SU-DHL-6 (cell line): ENCODE measurements at regions not wholly inside any gene's neighbourhood (a gene's known extent, or its start where the extent isn't known, plus 50 kb on each side); places are given as distances from the start of the nearest gene placed in this dataset.
"Not testable (repeated sequence)": the region's sequence is repeated elsewhere in the genome, so short reads cannot be mapped to it uniquely, and the experiment has no call there.

Source experiments
- H2AFZ ChIP-seq: fragments of 200-600 bp; sonication (generic); 2 replicates; pipeline ENCODE4 v1.6.1; 2014; ENCODE audit warnings: low read depth, mild to moderate bottlenecking, moderate library complexity, mixed read lengths, antibody characterized with exemption, low read length; ENCODE audit not compliant: severe bottlenecking
- H3F3A ChIP-seq: fragments of 200-600 bp; shearing (Covaris generic); 2 replicates; pipeline ENCODE4 v1.6.0; 2016; ENCODE audit warnings: antibody characterized with exemption, mild to moderate bottlenecking; ENCODE audit not compliant: insufficient read depth
- H3K27ac ChIP-seq: fragments of 200-600 bp; sonication (generic); 2 replicates; pipeline ENCODE4 v1.5.1; 2016; ENCODE audit warnings: low read depth, mild to moderate bottlenecking, low read length, moderate library complexity, mixed read lengths
- H3K27me3 ChIP-seq: fragments of 200-600 bp; sonication (generic), shearing (Covaris generic); 2 replicates; pipeline ENCODE4 v1.6.0; 2014; ENCODE audit warnings: mild to moderate bottlenecking, low read length
- H3K36me3 ChIP-seq: fragments of 200-600 bp; sonication (generic); 2 replicates; pipeline ENCODE4 v1.6.1; 2014; ENCODE audit warnings: mild to moderate bottlenecking, low read length, mixed read lengths
- H3K4me2 ChIP-seq: fragments of 300-600, 200-600 bp; shearing (Covaris generic), sonication (generic); 2 replicates; pipeline ENCODE4 v1.6.0; 2014; ENCODE audit warnings: low read length, low read depth, mild to moderate bottlenecking; ENCODE audit not compliant: poor library complexity, severe bottlenecking
- H3K4me3 ChIP-seq: fragments of 200-600 bp; sonication (generic); 2 replicates; pipeline ENCODE4 v1.5.1; 2014; ENCODE audit warnings: antibody characterized with exemption, low read length, mild to moderate bottlenecking, mixed read lengths; ENCODE audit not compliant: insufficient read depth, poor library complexity, severe bottlenecking
- H3K79me2 ChIP-seq: fragments of 200-600 bp; sonication (generic); 2 replicates; pipeline ENCODE4 v1.6.1; 2014; ENCODE audit warnings: mild to moderate bottlenecking, low read length, moderate library complexity; ENCODE audit not compliant: insufficient read depth
- H3K9ac ChIP-seq: fragments of 200-600 bp; sonication (generic); 2 replicates; pipeline ENCODE4 v1.7.0; 2014; ENCODE audit warnings: mild to moderate bottlenecking, low read length
- H3K9me2 ChIP-seq: fragments of 200-600 bp; sonication (generic); replicated peaks from 2 replicates; pipeline ENCODE4 v1.6.1; 2014; ENCODE audit warnings: low read length; ENCODE audit not compliant: insufficient read depth
- H3K9me3 ChIP-seq: fragments of 200-600 bp; sonication (generic); 2 replicates; pipeline ENCODE4 v1.6.1; 2014; ENCODE audit warnings: low read length, mixed read lengths; ENCODE audit not compliant: insufficient read depth
- H4K20me1 ChIP-seq: fragments of 200-600 bp; sonication (generic); 2 replicates; pipeline ENCODE4 v1.6.1; 2014; ENCODE audit warnings: low read depth, mild to moderate bottlenecking, antibody characterized with exemption, low read length, moderate library complexity, mixed read lengths
- CTCF ChIP-seq: fragments of 200-600 bp; sonication (generic); IDR thresholded peaks from one replicate; pipeline ENCODE4 v1.5.1; 2017; ENCODE audit warnings: antibody characterized with exemption, mild to moderate bottlenecking, low read length, moderate library complexity; ENCODE audit not compliant: insufficient read depth, poor library complexity, severe bottlenecking
- EZH2phosphoT487 ChIP-seq: fragments of 200-600 bp; sonication (generic), shearing (Covaris generic); conservative IDR thresholded peaks from 2 replicates; pipeline ENCODE4 v1.6.1; 2018; ENCODE audit warnings: mild to moderate bottlenecking, antibody characterized with exemption, low read length, moderate library complexity, mixed read lengths

GRCh38 chr5:6287176-6287575 lies 91.2 kb downstream of the MED10 start:
- Histone ChIP-seq H3K9me2 (no peaks in the 10 kb centered on the region), H3K79me2 (no peaks in the 10 kb centered on the region), H3K4me2 (no peak overlapping the region), H3K27ac (no peak overlapping the region), H3K9ac (no peak overlapping the region), H4K20me1 (no peaks in the 10 kb centered on the region; the same call in 1 of the 2 replicates), H3K27me3 (no peaks in the 10 kb centered on the region), H3F3A (no peaks in the 10 kb centered on the region), H3K36me3 (no peaks in the 10 kb centered on the region), H2AFZ (no peak overlapping the region), H3K4me3 (no peak overlapping the region), H3K9me3 (no peaks in the 10 kb centered on the region)
- TF ChIP-seq EZH2phosphoT487 (no peak), CTCF (no peak)

GRCh38 chr5:6286404-6286803 lies 91.9 kb downstream of the MED10 start:
- no peaks in the 10 kb centered on the region for H3F3A ChIP-seq
- no peak overlapping the region for H3K4me2 ChIP-seq
- H3K79me2 ChIP-seq = no peaks in the 10 kb centered on the region
- H3K27me3 ChIP-seq = no peaks in the 10 kb centered on the region
- no peak overlapping the region for H3K9ac ChIP-seq
- H3K36me3 ChIP-seq = no peaks in the 10 kb centered on the region
- TF ChIP-seq EZH2phosphoT487 (no peak), CTCF (no peak)
- H3K9me2 ChIP-seq = no peaks in the 10 kb centered on the region
- H4K20me1 ChIP-seq = no peaks in the 10 kb centered on the region; the same call in 1 of the 2 replicates
- no peaks in the 10 kb centered on the region for H3K9me3 ChIP-seq
- no peak overlapping the region for H3K4me3 ChIP-seq
- no peak overlapping the region for H2AFZ ChIP-seq
- no peak overlapping the region for H3K27ac ChIP-seq

GRCh38 chr5:6284491-6284890 lies 93.9 kb downstream of the MED10 start:
- H3K27me3 ChIP-seq, H3F3A ChIP-seq, H3K9ac ChIP-seq, H3K9me3 ChIP-seq, H3K4me2 ChIP-seq, H3K27ac ChIP-seq, H3K36me3 ChIP-seq, H3K9me2 ChIP-seq, H3K4me3 ChIP-seq, H2AFZ ChIP-seq, H3K79me2 ChIP-seq, H4K20me1 ChIP-seq: not testable (repeated sequence)

- Histone ChIP-seq H3K4me3 (no peak overlapping the region), H2AFZ (no peak overlapping the region), H3K27ac (no peak overlapping the region), H3K27me3 (no peaks in the 10 kb centered on the region), H3K9ac (no peak overlapping the region), H3K4me2 (no peak overlapping the region), H4K20me1 (no peaks in the 10 kb centered on the region), H3K79me2 (no peaks in the 10 kb centered on the region), H3K36me3 (no peaks in the 10 kb centered on the region), H3F3A (no peaks in the 10 kb centered on the region), H3K9me3 (no peaks in the 10 kb centered on the region), H3K9me2 (no peaks in the 10 kb centered on the region)
- TF ChIP-seq EZH2phosphoT487 = no peak
Measured at GRCh38 chr5:6282352-6282751, 96.0 kb downstream of the MED10 start.
